SK-N-SH (cell line): ENCODE measurements at regions not wholly inside any gene's neighbourhood (a gene's known extent, or its start where the extent isn't known, plus 50 kb on each side); places are given as distances from the start of the nearest gene placed in this dataset.

Experiments used
- CTCF ChIP-seq: fragments of 200-600 bp; sonication (generic); IDR thresholded peaks from 2 replicates; pipeline ENCODE4 v1.6.1; 2017; ENCODE audit warnings: antibody characterized with exemption, mild to moderate bottlenecking, moderate library complexity
- EP300 ChIP-seq, 2 experiments: IDR thresholded peaks; 2 replicates each; pipeline versions ENCODE4 v1.4.0 to v1.6.1; 2012; ENCODE audit warnings: borderline replicate concordance in 1 of 2, low read depth in 1 of 2, low read length in 1 of 2
- GATA2 ChIP-seq: sonication (generic); formaldehyde crosslinking; IDR thresholded peaks from 2 replicates; pipeline ENCODE4 v1.5.0; 2020; ENCODE audit warnings: mild to moderate bottlenecking, missing genetic modification reagents
- JUND ChIP-seq: IDR thresholded peaks from 2 replicates; pipeline ENCODE4 v1.4.0; 2012
- MAX ChIP-seq: IDR thresholded peaks from 2 replicates; pipeline ENCODE4 v1.4.0; 2012; ENCODE audit warnings: low read depth
- MXI1 ChIP-seq: IDR thresholded peaks from 2 replicates; pipeline ENCODE4 v1.6.1; 2012; ENCODE audit warnings: mild to moderate bottlenecking, low read depth, low read length, improper control_type of control experiment
- POLR2AphosphoS5 ChIP-seq: IDR thresholded peaks from 2 replicates; pipeline ENCODE4 v1.6.1; 2012; ENCODE audit warnings: low read depth, low read length
- RAD21 ChIP-seq: IDR thresholded peaks from 2 replicates; pipeline ENCODE4 v1.6.1; 2012; ENCODE audit warnings: mild to moderate bottlenecking, low read length
- RFX5 ChIP-seq: IDR thresholded peaks from 2 replicates; pipeline ENCODE4 v1.6.1; 2012; ENCODE audit warnings: mild to moderate bottlenecking, improper control_type of control experiment, low read length
- TAF1 ChIP-seq: IDR thresholded peaks from 2 replicates; pipeline ENCODE4 v1.6.1; 2012; ENCODE audit warnings: low read depth, mild to moderate bottlenecking, low read length, moderate library complexity, borderline replicate concordance
- TCF12 ChIP-seq: IDR thresholded peaks from 2 replicates; pipeline ENCODE4 v1.4.0; 2012
- USF1 ChIP-seq: IDR thresholded peaks from 2 replicates; pipeline ENCODE4 v1.4.0; 2012; ENCODE audit warnings: low read depth, borderline replicate concordance

GRCh38 chr4:101651778-101652177 is 138.8 kb upstream of the BANK1 start:
- TF ChIP-seq RAD21, result no peak
- no peak for TF ChIP-seq CTCF
- no peak for TF ChIP-seq POLR2AphosphoS5
- TF ChIP-seq USF1, result no peak
- no peak for TF ChIP-seq TAF1
- TF ChIP-seq GATA2 (CRISPR knock-in tag), result no peak
- TF ChIP-seq MAX, result no peak
- no peak for TF ChIP-seq RFX5
- TF ChIP-seq EP300 (IDR thresholded peaks at IDR 0.05; ENCODE audit: borderline replicate concordance in 1 of 2, low read depth in 1 of 2, low read length in 1 of 2), result no peak
- TF ChIP-seq JUND, result no peak
- no peak for TF ChIP-seq TCF12
- TF ChIP-seq MXI1, result no peak
